ENCODE measurements at regions not wholly inside any gene's neighbourhood (a gene's known extent, or its start where the extent isn't known, plus 50 kb on each side); places are given as distances from the start of the nearest gene placed in this dataset.

DNA sequence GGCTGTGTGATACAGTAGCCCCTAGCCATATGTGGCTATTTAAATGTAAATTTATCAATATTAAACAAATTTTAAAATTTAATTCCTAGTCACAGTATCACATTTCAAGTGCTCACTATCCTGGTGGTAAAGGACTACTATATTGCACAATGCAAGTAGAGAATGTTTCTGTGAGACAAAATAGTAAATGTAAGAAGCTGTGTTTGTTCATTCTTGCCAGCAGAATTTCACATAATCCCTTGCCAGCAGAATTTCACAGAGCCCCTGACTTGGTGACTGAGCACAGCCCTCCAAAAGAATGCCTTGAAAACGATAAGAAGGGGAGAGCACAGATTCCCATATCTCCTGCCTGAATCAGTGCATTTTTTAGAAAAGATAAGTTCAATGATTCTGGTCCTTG, 75.9 kb upstream of the SELENOP start:
- Histone ChIP-seq H3K4me3 (ENCODE audit: control insufficient read depth in 1 of 2, extremely low read depth in 1 of 2, low read length in 1 of 2) (no peak overlapping the region), H3K36me3 (ENCODE audit: control insufficient read depth in 2 of 2, extremely low read depth in 1 of 2, insufficient read depth in 1 of 2, low read length in 1 of 2) (no peaks in the 10 kb centered on the region), H3K9me3 (no peaks in the 10 kb centered on the region), H3K4me1 (ENCODE audit: control insufficient read depth in 1 of 2, extremely low read depth in 1 of 2, insufficient read depth in 2 of 2, low read length in 2 of 2) (no peaks in the 10 kb centered on the region), H3K27ac (ENCODE audit: low read length) (no peak overlapping the region), H3K27me3 (replicated peaks in 1 of 2; ENCODE audit: control insufficient read depth in 2 of 2, extremely low read depth in 1 of 2, insufficient read depth in 2 of 2, low read length in 1 of 2) (peaks cover 0 to 3% of the 10 kb centered on the region in 2 experiments)
- no peak for ATAC-seq (replicated peaks in 1 of 4)
- peaks cover 7 to 8% of the 10 kb centered on the region in 2 donors for H3K27me3 Mint-ChIP-seq
- H3K4me1 Mint-ChIP-seq, result no peaks in the 10 kb centered on the region
- no peaks in the 10 kb centered on the region for H3K9me3 Mint-ChIP-seq
- CTCF ChIA-PET, result no interaction called here
- DNase-seq, result no peak
- H3K4me3 Mint-ChIP-seq, result no peak overlapping the region
- no CpG with 5 or more reads among the region's 1 CpG for WGBS (ENCODE audit: insufficient coverage)
- H3K36me3 Mint-ChIP-seq, result no peaks in the 10 kb centered on the region
- POLR2A ChIA-PET, result no interaction called here
- H3K27ac Mint-ChIP-seq, result no peak overlapping the region

DNA sequence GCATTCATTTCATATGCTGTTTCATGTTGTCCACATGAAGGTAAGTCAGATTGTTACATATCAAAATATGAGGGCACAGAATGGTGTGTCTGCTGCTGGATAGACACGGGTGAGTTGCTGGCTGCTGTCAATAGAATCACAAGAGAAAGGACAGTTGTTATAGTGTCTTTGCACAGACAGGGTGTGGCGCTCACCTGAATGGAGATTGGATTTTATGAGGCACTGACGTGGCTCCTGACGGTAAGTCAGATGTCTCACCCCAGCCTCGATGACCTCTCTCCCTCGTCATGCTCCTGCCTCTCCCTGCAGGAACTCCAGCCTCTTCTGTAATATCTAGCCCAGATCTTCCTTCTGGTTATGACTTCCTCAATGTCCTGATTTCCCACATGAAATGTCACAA, 75.4 kb upstream of the SELENOP start:
- no peak overlapping the region for H3K27ac ChIP-seq (ENCODE audit: low read length)
- ChIA-PET CTCF (interaction anchor here in 1 of 2 donors (0.7 kb wide), 2 partner anchors 11 to 238 kb away, joined by 3 to 4 read pairs; no protein-coding TSS in a partner anchor), POLR2A (no interaction called here)
- no peaks in the 10 kb centered on the region for H3K4me1 ChIP-seq (ENCODE audit: control insufficient read depth in 1 of 2, extremely low read depth in 1 of 2, insufficient read depth in 2 of 2, low read length in 2 of 2)
- Mint-ChIP-seq H3K27ac (no peak overlapping the region), H3K4me3 (no peak overlapping the region), H3K4me1 (no peaks in the 10 kb centered on the region), H3K36me3 (no peaks in the 10 kb centered on the region), H3K9me3 (no peaks in the 10 kb centered on the region), H3K27me3 (peaks cover 7 to 8% of the 10 kb centered on the region in 2 donors)
- no peak overlapping the region for H3K4me3 ChIP-seq (ENCODE audit: control insufficient read depth in 1 of 2, extremely low read depth in 1 of 2, low read length in 1 of 2)
- peaks cover 0 to 3% of the 10 kb centered on the region in 2 experiments for H3K27me3 ChIP-seq (replicated peaks in 1 of 2; ENCODE audit: control insufficient read depth in 2 of 2, extremely low read depth in 1 of 2, insufficient read depth in 2 of 2, low read length in 1 of 2)
- H3K9me3 ChIP-seq, result no peaks in the 10 kb centered on the region
- no peaks in the 10 kb centered on the region for H3K36me3 ChIP-seq (ENCODE audit: control insufficient read depth in 2 of 2, extremely low read depth in 1 of 2, insufficient read depth in 1 of 2, low read length in 1 of 2)
- WGBS (ENCODE audit: insufficient coverage), result 81% methylated on average over 5 of the region's 6 CpGs
- ATAC-seq (replicated peaks in 1 of 4) (no peak), DNase-seq (no peak)

DNA sequence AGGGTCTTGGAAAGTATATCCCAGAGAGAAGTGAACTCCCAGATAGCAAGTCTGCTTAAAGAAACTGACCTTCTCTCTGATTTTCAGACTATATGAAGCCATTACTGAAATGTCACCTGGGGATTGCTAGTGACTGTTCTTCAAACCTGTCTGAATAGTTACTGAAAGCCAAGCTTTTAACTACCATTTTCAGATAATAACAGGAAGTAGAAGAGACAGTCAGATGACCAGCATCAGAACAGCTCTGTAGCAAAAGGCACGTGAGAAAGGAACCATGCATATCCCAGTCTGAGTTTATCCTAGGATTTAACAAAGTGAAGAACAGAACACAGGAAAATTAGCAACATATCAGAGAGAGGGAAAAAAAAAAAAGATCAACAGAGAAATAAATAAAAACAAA, 74.9 kb upstream of the SELENOP start:
- no peak overlapping the region for H3K4me3 ChIP-seq (ENCODE audit: control insufficient read depth in 1 of 2, extremely low read depth in 1 of 2, low read length in 1 of 2)
- no peaks in the 10 kb centered on the region for H3K36me3 ChIP-seq (ENCODE audit: control insufficient read depth in 2 of 2, extremely low read depth in 1 of 2, insufficient read depth in 1 of 2, low read length in 1 of 2)
- WGBS (ENCODE audit: insufficient coverage), result no CpG with 5 or more reads among the region's 1 CpG
- ATAC-seq (replicated peaks in 1 of 4) (no peak), DNase-seq (no peak)
- ChIA-PET CTCF (interaction anchor here in 1 of 2 donors (0.7 kb wide), 3 partner anchors 10 to 416 kb away, joined by 3 to 5 read pairs (median 4); no protein-coding TSS in a partner anchor), POLR2A (interaction anchor here in 1 of 2 donors (0.5 kb wide), 1 partner anchor 488 kb away, joined by 9 read pairs; no protein-coding TSS in a partner anchor)
- peaks cover 7 to 8% of the 10 kb centered on the region in 2 donors for H3K27me3 Mint-ChIP-seq
- H3K4me1 Mint-ChIP-seq, result no peaks in the 10 kb centered on the region
- H3K27ac Mint-ChIP-seq, result no peak overlapping the region
- H3K27me3 ChIP-seq (replicated peaks in 1 of 2; ENCODE audit: control insufficient read depth in 2 of 2, extremely low read depth in 1 of 2, insufficient read depth in 2 of 2, low read length in 1 of 2), result peaks cover 0 to 3% of the 10 kb centered on the region in 2 experiments
- H3K9me3 ChIP-seq, result no peaks in the 10 kb centered on the region
- no peaks in the 10 kb centered on the region for H3K9me3 Mint-ChIP-seq
- no peak overlapping the region for H3K4me3 Mint-ChIP-seq
- no peaks in the 10 kb centered on the region for H3K4me1 ChIP-seq (ENCODE audit: control insufficient read depth in 1 of 2, extremely low read depth in 1 of 2, insufficient read depth in 2 of 2, low read length in 2 of 2)
- no peaks in the 10 kb centered on the region for H3K36me3 Mint-ChIP-seq
- no peak overlapping the region for H3K27ac ChIP-seq (ENCODE audit: low read length)

DNA sequence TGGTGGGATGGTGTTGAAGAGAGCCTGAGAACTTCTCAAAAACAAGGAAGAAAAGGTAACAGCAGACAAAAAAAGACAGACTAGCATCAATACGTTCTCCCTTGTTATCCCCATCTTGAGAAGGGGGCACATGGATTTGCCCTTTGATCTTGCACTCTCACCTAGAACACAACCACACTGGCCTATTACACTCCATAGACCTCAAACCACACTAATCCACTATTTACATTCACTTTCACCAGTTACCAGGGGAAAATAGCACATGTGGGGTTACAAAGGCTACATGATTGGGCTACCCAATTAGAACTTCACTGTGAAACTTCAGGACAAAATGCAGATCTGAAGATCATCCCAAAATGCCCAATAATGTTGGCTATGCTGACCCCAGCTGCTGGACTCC, 72.6 kb upstream of the SELENOP start:
- no peaks in the 10 kb centered on the region for H3K9me3 ChIP-seq
- Mint-ChIP-seq H3K4me1 (no peaks in the 10 kb centered on the region), H3K9me3 (no peaks in the 10 kb centered on the region), H3K36me3 (no peaks in the 10 kb centered on the region), H3K4me3 (no peak overlapping the region), H3K27ac (no peak overlapping the region), H3K27me3 (peaks cover 7 to 8% of the 10 kb centered on the region in 2 donors)
- CTCF ChIA-PET, result no interaction called here
- ATAC-seq (replicated peaks in 1 of 4) (no peak), DNase-seq (no peak)
- H3K27ac ChIP-seq (ENCODE audit: low read length), result no peak overlapping the region
- POLR2A ChIA-PET, result no interaction called here
- 100% methylated on average over 1 of the region's 1 CpG for WGBS (ENCODE audit: insufficient coverage)
- no peaks in the 10 kb centered on the region for H3K4me1 ChIP-seq (ENCODE audit: control insufficient read depth in 1 of 2, extremely low read depth in 1 of 2, insufficient read depth in 2 of 2, low read length in 2 of 2)
- no peak overlapping the region for H3K4me3 ChIP-seq (ENCODE audit: control insufficient read depth in 1 of 2, extremely low read depth in 1 of 2, low read length in 1 of 2)
- no peaks in the 10 kb centered on the region for H3K27me3 ChIP-seq (replicated peaks in 1 of 2; ENCODE audit: control insufficient read depth in 2 of 2, extremely low read depth in 1 of 2, insufficient read depth in 2 of 2, low read length in 1 of 2)
- H3K36me3 ChIP-seq (ENCODE audit: control insufficient read depth in 2 of 2, extremely low read depth in 1 of 2, insufficient read depth in 1 of 2, low read length in 1 of 2), result no peaks in the 10 kb centered on the region

DNA sequence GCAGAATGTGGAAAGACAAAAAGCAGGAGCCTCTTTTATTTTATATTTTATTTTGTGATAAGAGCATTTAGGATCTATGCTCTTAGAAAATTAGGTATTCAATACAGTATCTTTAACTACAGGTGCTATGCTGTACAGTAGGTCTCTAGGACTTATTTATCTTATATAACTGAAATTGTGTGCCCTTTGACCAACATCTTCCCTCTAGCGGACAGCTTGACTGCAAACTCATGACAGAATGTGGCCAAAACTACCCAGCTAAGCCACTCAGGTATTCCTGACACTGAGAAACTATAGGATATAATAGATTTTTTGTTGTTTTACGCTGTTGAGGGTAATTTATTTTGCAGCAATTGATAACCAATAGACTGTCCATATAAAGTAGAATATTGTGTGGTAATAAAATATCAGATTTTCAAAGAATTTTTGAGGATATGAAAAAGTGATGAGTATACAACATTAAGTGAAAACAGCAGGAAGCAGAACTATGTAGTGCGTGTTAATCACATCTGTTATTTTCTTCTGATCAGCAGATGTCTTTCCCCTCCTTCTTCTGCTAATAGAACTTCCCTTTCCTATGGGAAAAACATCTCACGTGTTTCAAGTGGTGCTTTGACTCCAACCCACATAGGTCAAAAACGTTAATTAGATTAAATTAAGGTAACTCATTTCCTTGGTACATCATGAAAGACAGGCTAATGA, 69.9 kb upstream of the SELENOP start:
- H3K4me3 Mint-ChIP-seq, result no peak overlapping the region
- no peaks in the 10 kb centered on the region for H3K9me3 Mint-ChIP-seq
- no peaks in the 10 kb centered on the region for H3K27me3 ChIP-seq (replicated peaks in 1 of 2; ENCODE audit: control insufficient read depth in 2 of 2, extremely low read depth in 1 of 2, insufficient read depth in 2 of 2, low read length in 1 of 2)
- no peaks in the 10 kb centered on the region for H3K36me3 ChIP-seq (ENCODE audit: control insufficient read depth in 2 of 2, extremely low read depth in 1 of 2, insufficient read depth in 1 of 2, low read length in 1 of 2)
- POLR2A ChIA-PET, result no interaction called here
- H3K36me3 Mint-ChIP-seq, result no peaks in the 10 kb centered on the region
- no peak overlapping the region for H3K27ac ChIP-seq (ENCODE audit: low read length)
- H3K4me1 Mint-ChIP-seq, result peaks cover 0 to 2% (median 2%) of the 10 kb centered on the region in 3 donors
- no peaks in the 10 kb centered on the region for H3K9me3 ChIP-seq
- H3K27me3 Mint-ChIP-seq, result peaks cover 0 to 3% of the 10 kb centered on the region in 2 donors
- no peaks in the 10 kb centered on the region for H3K4me1 ChIP-seq (ENCODE audit: control insufficient read depth in 1 of 2, extremely low read depth in 1 of 2, insufficient read depth in 2 of 2, low read length in 2 of 2)
- no peak for ATAC-seq (replicated peaks in 1 of 4)
- H3K4me3 ChIP-seq (ENCODE audit: control insufficient read depth in 1 of 2, extremely low read depth in 1 of 2, low read length in 1 of 2), result no peak overlapping the region
- CTCF ChIA-PET, result no interaction called here
- no peak for DNase-seq
- H3K27ac Mint-ChIP-seq, result no peak overlapping the region
- no CpG with 5 or more reads among the region's 5 CpGs for WGBS (ENCODE audit: insufficient coverage)

DNA sequence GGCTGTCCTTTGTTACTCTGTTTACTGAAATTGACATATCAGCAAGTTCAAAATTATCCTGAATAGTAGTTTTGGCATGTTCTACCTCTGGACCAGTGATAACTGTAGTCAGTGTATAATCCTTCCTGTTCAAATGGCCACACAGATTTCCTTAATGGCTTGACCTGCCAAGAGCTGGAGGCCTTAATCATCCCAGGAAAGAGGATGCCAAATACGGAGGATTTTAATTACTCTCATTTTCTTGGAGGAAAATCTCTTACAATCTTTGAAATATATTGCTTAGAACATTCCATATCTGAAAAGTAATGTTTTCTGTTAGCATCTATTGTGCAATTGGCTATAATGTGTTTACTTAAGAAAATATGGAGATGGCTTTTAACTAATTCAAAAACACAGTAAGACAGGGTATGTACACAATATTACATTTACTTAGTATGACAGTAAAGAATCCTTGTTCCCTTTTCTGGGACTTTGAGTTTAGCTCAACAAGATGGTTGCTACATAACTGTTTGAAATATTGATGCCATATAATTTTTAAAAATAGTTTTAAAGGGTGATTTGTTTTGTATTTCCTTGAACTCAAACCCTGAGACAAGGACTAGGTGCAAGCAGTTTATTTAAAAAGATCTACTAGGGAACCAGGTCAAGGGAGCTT, 68.9 kb upstream of the SELENOP start:
- no peak for ATAC-seq (replicated peaks in 1 of 4)
- POLR2A ChIA-PET, result no interaction called here
- peaks cover 0 to 12% (median 9%) of the 10 kb centered on the region in 3 donors for H3K4me1 Mint-ChIP-seq

More for the DNA sequence above, 68.9 kb upstream of the SELENOP start:
- no CpG with 5 or more reads among the region's 1 CpG for WGBS (ENCODE audit: insufficient coverage)
- no peaks in the 10 kb centered on the region for H3K9me3 Mint-ChIP-seq
- no peaks in the 10 kb centered on the region for H3K36me3 Mint-ChIP-seq
- peaks cover 0 to 3% of the 10 kb centered on the region in 2 donors for H3K27me3 Mint-ChIP-seq
- H3K4me1 ChIP-seq (ENCODE audit: control insufficient read depth in 1 of 2, extremely low read depth in 1 of 2, insufficient read depth in 2 of 2, low read length in 2 of 2), result no peaks in the 10 kb centered on the region
- H3K27ac Mint-ChIP-seq, result no peak overlapping the region
- H3K36me3 ChIP-seq (ENCODE audit: control insufficient read depth in 2 of 2, extremely low read depth in 1 of 2, insufficient read depth in 1 of 2, low read length in 1 of 2), result no peaks in the 10 kb centered on the region
- H3K4me3 ChIP-seq (ENCODE audit: control insufficient read depth in 1 of 2, extremely low read depth in 1 of 2, low read length in 1 of 2), result no peak overlapping the region
- DNase-seq, result no peak
- no peak overlapping the region for H3K27ac ChIP-seq (ENCODE audit: low read length)
- H3K27me3 ChIP-seq (replicated peaks in 1 of 2; ENCODE audit: control insufficient read depth in 2 of 2, extremely low read depth in 1 of 2, insufficient read depth in 2 of 2, low read length in 1 of 2), result no peaks in the 10 kb centered on the region
- no peak overlapping the region for H3K4me3 Mint-ChIP-seq
- no peaks in the 10 kb centered on the region for H3K9me3 ChIP-seq
- CTCF ChIA-PET, result interaction anchor here in 1 of 2 donors (0.8 kb wide), 1 partner anchor 9 kb away, joined by 3 read pairs; no protein-coding TSS in a partner anchor

All from T-cell (primary cell).